Dermis microvascular lymphatic vessel endothelial cell (primary cell): ENCODE measurements at regions not wholly inside any gene's neighbourhood (a gene's known extent, or its start where the extent isn't known, plus 50 kb on each side); places are given as distances from the start of the nearest gene placed in this dataset.

Experiments used
- DNase-seq, 2 donors: peaks; one replicate each; pipeline versions ENCODE4 v3.0.0 to v3.0.0-alpha.2; 2010; ENCODE audit warnings: low read depth in 2 of 2

- DNase-seq = no peak
Observed at GRCh38 chr11:79937676-79938334, 497.0 kb upstream of the TENM4 start.

- no peak for DNase-seq
Observed at GRCh38 chr11:79932612-79933011, 491.8 kb upstream of the TENM4 start.

GRCh38 chr11:79931692-79932091, 490.9 kb upstream of the TENM4 start:
- no peak for DNase-seq

GRCh38 chr11:79926707-79927106, 485.9 kb upstream of the TENM4 start:
- no peak for DNase-seq

GRCh38 chr11:79925570-79925969, 484.7 kb upstream of the TENM4 start:
- DNase-seq = no peak

- DNase-seq = no peak
Observed at GRCh38 chr11:79922641-79923040, 481.8 kb upstream of the TENM4 start.

GRCh38 chr11:79920480-79920879, 479.6 kb upstream of the TENM4 start:
- no peak for DNase-seq

GRCh38 chr11:79919350-79919749, 478.5 kb upstream of the TENM4 start:
- no peak for DNase-seq

- no peak for DNase-seq
Observed at GRCh38 chr11:79918846-79919245, 478.0 kb upstream of the TENM4 start.

- DNase-seq = no peak
Observed at GRCh38 chr11:79906164-79906563, 465.3 kb upstream of the TENM4 start.

- no peak for DNase-seq
Observed at GRCh38 chr11:79902493-79902892, 461.7 kb upstream of the TENM4 start.

- no peak for DNase-seq
Observed at GRCh38 chr11:79897896-79898295, 457.1 kb upstream of the TENM4 start.

- DNase-seq = no peak
Observed at GRCh38 chr11:79896258-79896657, 455.4 kb upstream of the TENM4 start.

- DNase-seq = no peak
Observed at GRCh38 chr11:79894111-79894510, 453.3 kb upstream of the TENM4 start.

- no peak for DNase-seq
Observed at GRCh38 chr11:79890272-79890671, 449.4 kb upstream of the TENM4 start.

- DNase-seq = no peak
Observed at GRCh38 chr11:79864882-79865281, 424.1 kb upstream of the TENM4 start.

- no peak for DNase-seq
Observed at GRCh38 chr11:79860336-79860735, 419.5 kb upstream of the TENM4 start.

GRCh38 chr11:79857377-79858214, 416.8 kb upstream of the TENM4 start:
- DNase-seq = no peak

- DNase-seq = no peak
Observed at GRCh38 chr11:79852176-79852575, 411.3 kb upstream of the TENM4 start.

- DNase-seq = no peak
Observed at GRCh38 chr11:79845002-79845709, 404.3 kb upstream of the TENM4 start.

GRCh38 chr11:79834015-79834414, 393.2 kb upstream of the TENM4 start:
- DNase-seq = no peak

- no peak for DNase-seq
Observed at GRCh38 chr11:79830446-79830845, 389.6 kb upstream of the TENM4 start.

- DNase-seq = no peak
Observed at GRCh38 chr11:79829891-79830290, 389.1 kb upstream of the TENM4 start.
